HG03558 (cell line): ENCODE measurements at regions not wholly inside any gene's neighbourhood (a gene's known extent, or its start where the extent isn't known, plus 50 kb on each side); places are given as distances from the start of the nearest gene placed in this dataset.

Source experiments
- ATAC-seq: cut with Tn5 transposase; IDR thresholded peaks from one replicate; pipeline ENCODE4 v1.9.1; 2021; ENCODE audit warnings: moderate number of reproducible peaks; ENCODE audit not compliant: unreplicated experiment; ENCODE audit errors: extremely low read depth

DNA sequence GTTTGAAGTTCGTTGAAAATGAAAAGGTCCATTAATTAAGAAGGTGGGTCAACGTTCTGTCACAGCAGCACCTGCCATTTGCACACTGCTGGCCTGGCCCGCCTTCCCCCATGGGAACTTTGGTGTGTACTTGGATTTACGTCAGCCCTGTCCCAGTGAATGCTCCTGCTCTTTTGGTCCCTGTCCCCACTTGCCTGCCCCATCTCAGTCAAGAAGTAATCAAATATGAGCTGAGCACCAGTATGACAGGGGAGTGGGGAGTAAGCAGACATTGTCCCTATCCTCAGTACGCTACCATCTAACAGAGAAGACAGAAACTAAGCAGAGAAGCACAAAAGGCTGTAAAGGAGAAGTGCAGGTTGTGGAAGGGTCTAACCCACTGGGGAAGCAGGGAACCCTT lies 65.1 kb downstream of the SLC4A3 start:
- no peak for ATAC-seq

DNA sequence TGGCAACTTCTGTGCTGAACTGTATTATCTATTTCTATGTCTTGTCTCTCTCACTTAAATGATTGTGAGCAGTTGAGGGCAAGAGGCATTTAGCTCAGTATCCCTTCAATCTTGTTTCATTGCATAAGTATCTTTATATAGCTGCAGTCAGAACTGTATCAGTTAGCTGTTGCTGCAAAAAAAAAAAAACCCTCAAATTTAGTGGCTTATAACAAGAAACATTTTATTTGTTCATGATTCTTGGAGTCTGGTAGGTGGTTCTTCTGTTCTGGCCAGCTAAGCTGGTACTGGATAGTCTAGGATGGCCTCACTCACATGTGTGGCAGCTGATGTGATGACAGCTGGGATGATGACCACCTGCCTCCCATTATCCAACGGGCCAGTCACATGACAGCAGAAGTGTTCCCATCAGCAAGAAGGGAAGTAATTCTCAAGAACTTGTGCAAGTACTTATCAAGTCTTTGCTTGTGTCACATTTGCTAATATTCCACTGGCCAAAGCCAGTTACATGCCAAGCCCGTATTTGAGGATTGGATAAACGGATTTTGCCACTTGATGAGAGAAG lies 67.8 kb downstream of the SLC4A3 start:
- no peak for ATAC-seq

DNA sequence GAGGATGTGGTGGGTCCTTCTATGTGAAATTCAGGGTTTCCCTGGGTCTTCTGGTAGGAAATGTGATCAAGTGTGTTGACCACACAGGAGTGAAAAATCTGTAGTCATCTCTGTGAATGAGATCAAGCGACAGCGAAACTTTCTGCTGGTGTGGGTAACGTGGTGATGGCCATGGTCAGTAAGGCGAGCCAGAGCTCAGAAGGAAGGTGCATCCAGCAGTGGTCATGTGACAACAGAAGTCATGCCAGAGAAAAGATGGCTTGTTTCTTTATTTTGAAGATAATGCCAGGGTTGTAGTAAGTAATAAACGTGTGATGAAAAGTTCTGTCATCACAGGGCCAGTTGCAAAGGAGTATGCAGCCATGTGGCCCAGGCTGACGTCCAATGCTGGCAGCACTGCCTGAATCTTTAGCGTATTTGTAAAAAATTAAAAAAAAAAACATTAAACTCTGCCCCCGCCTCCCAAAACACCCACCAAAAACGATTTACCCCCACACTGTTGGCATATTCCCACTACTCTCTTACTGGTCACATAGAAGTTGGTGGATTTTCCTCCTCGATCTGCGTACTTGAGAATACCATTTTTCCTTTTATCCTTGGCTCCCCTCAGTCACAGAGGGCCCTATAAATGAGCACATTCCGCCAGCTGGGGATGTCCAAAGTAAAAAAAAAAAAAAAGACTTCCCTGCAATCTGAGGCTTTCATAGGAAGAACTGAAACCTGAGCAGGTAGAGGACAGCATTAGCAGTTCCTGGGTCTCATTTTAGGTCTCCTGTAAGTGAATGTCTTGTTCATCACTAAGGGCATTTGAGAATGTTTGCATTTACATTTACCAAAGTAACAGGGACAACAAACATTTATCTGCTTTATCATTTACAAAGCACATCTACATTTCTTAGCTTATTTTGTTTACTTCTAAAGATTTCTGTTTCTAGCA lies 70.6 kb downstream of the SLC4A3 start:
- no peak for ATAC-seq

DNA sequence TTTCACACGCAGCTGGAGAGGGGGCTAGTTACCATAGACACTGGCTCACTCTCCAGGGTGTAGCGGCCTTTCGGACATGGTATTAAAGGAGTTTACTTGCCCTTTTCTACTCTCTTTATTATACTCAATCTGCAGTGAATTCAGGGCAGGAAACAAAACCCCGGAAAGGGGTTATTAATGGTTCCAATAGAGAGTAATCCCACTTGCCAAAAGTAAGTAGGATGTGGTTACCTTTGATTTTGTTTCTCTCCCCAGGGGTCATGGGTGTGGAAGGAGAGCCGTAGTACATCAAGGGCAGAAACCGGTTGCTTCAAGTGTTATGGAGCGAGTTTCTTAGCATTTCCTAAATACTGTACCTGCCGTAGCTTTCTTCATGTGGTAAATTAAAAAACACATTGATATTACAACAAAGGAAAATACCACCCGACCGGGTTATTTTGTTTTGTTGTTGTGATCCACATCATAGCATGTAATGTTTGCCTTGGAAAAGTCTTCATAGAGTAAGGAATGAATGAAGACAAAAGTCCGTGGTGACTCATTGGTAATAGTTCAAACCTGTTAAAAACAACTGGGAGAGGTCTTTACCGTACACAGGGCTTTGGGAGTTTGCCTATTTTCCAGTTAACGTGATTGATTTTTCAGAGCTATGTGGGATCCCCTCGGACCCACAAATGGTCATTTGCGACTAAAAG lies 71.5 kb downstream of the SLC4A3 start:
- no peak for ATAC-seq

DNA sequence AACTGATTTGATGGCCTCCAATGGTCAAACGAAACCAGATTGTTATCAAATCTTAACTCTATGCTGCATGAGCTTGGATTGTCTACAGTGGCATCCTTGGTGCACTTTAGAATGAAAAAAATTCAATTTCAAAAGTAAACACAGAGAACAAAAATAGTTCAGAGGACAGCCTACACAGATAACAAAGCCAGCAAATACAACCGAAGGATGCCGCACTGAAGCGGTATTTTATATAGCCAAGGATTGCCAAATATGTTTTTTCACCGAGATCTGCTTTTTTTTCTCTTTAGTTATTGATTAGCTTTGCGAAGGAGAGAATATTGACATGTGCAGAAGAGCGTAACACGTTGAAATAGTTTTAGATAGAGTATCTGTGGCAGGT lies 72.0 kb downstream of the SLC4A3 start:
- ATAC-seq = no peak

DNA sequence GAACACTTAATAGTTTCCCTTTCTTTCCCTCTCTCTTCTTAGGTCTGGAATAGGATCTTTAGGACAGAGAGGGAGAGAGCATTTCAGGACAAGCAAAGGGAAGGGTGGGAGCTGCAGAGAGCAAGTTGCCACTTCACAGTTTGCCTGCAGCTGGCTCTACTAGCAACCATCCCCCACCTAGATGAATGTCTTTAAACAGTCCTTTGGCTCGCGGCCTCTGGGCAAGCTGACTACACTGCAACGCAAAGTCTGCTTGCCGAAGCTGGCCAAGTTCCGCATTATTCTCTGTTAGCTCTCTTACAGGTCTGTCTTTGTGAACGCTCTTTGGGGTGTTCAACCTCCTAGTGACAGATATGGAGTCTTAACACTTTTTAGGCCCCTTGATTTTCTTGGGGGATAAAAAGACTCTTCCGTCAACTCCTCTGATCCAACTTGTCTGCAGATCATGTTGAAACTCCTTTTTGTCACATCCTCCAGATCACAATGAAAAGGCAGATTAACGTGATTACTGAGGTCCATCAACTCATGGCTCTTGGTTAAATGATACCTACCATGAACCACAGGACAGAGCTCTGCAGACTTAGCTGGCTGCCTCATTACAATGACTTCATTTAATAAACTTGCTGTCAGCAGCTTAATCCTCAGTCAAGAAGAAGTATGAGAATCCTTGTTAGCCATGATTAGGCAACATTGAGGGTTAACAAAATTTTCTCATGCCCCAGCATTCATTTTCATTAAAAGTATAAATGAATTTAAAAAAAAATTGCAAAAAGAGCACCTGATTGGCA lies 74.6 kb downstream of the SLC4A3 start:
- no peak for ATAC-seq

DNA sequence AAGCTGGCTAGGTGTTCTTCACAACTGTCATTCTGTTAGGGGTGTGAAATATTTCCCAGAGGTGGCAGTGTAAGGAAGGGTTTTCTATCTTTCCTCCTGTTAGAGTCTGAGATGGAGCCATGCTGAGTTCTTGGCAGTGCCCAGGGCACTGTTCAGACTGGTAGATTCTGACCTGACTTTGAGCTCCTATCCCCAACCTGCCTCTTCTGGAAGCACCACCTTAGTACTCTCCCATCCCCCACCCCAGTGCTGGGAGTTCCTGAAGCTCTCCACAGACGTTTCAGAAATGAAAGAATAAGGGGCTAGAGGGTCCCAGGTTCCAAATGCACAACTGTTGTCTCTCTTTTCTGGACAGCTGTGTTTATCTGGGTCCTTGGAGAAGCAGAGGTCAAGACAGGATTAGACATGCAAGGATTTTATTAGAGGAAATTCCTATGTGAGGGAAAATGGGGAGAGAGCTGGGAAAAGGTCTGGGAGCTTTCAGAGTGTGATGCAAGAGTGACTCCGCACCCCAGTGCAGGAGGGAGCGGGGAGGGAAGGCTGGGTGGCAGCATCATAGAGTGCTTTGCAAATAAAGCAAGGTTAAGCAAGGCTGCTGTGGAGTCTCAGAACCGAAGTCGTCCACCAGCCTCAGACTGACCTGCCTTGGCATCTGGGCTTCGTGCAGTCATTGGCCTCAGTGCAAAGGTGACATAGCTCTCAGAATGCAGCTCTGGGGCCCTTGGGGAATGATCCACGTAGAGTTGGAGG lies 75.5 kb downstream of the SLC4A3 start:
- no peak for ATAC-seq

DNA sequence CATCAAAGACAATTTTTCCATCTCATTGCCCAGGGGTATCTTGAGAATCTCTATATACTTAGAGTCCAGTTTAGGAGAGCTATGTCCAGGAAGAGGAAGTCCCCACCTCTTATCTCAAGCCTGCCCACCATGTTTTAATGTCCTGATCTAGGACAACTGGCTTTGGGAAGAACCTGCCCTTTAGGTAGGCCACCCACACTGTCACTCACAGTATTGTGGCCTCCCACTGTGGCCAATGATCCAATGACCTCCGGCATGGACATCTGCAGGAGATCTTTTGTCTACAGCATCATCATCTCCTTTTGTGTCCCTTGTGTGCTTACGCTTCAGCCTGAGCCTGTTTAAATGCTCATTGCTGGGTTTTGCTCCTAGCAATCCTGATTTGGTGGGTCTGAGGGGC lies 77.4 kb downstream of the SLC4A3 start:
- ATAC-seq = no peak

DNA sequence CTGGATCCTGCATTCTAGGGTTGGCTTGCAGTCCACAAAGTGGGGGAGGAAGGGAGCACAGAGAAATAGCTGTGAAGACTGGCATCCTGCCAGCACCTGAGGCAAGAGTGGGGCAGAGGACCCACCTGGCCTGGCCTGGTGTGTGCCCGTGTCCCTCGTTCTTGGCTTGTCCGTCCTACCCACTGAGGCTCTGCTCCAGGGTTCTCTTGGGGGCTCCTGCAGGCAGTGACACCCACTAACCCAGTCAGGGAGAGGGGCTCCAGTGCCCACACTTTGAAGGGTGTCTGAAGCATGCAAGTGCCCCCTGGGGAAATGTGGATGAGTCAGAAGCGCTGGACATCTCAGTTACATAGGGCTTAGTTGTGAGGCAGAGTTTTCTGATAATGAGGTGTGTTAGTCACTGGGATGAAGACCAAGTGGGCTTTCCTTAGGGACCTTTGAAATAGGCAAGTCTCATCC lies 79.4 kb downstream of the SLC4A3 start:
- no peak for ATAC-seq

DNA sequence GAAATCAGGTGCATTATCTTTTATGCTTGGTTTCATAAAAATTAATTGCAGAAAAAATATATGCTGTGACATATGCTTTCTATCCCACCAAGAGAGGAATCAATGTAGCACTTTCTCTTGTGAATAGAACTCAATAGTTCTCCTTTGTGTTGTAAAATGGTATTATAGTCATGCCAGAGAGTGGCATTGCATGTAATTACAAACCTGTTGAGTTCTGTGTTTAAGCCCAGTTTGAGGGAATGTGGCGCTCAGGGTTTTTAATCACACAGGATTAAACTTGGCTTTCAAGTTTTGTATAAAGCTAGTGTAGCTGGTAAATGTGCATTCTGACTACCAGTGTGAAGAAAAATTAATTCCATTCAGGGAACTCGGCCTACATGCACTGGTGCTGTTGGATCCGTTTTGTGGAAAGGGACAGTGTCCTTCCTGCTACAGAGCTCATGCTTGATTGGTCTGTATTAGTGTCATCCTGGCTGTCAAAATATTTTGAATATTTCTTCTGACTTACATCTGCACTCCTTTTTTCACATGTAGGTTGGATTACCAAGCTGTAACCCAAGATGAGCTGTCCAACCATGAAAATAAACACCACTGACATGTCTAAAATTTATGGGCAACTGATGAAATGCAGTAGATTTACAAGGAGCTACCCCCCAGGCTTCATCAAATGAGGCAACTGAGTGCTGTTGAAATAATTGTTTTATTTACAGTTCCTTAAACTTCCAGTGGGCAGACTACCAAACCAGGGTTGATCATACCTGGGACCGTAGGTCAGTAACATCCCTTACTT lies 80.3 kb downstream of the SLC4A3 start:
- no peak for ATAC-seq

DNA sequence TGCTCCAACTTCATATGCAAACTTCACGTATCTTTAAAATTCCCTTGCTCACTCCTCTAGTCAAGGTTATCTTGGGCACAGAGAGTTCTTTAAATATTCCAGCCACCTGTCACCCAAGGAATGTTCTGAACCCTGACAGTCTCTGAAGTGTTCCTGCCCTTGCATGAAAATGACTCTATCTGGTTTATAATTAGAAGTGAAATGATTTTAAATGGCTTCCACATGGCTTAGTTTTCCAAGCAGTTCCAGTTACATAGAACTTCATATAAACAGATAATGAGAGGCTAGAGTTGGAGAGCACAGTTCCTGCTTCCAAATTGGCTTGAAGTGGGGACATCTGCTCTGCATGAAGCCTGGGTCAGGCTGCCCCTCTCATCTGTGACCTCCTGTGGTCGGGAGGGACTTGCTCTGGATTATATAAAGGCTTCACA lies 81.9 kb downstream of the SLC4A3 start:
- no peak for ATAC-seq

DNA sequence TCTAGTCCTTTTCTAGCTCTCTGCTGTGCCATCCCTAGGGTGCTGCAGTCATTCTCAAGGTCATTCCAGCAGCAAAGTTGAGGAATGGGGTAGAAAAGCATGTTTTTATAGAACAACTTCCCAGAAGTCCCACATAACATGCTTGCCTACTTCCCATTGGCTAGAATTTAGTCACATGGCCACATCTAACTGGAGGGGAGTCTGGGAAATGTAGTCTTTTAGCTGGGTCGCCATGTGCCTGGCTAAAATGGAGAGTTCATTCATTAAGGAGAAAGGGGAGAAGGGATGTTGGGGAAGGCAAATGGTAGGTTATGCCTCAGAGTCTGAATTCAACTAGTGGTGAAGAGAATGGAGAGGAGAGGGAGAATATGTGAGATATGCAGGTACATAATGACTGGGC lies 85.7 kb downstream of the SLC4A3 start:
- no peak for ATAC-seq

DNA sequence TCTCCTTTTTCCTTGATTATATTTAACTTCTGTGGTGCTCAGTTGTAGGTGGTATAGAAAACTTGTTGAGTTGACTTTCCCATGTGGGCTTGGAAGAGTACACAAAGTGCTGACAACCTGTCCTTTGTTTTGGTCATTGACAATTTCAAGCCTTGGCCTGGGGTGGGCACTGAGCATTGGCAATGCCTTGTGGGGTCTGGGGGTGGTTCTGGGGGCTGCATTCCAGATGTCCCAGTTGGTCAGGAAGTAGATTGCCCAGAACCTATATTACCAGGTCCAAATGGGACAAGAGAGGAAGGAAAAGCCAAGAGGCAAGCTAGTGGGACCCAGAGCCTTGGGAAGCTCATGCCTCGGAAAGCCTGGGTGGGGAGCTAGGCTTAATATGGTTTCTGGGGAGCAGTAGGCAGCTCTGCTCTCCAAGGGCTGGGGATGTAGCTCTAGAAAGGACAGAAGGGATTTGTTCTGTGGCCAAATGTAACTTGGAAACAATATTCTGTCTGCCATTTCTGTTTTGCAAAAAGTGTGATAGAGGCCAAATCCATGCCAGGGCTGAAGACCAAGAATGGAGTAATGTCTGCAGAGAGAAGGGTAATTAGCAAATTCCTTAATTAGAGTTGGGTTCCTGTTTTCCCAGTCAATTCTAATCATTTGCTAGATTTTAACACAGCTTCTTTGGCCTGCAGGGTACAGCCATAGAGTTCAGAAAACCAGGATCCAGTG lies 87.4 kb downstream of the SLC4A3 start:
- ATAC-seq = no peak

DNA sequence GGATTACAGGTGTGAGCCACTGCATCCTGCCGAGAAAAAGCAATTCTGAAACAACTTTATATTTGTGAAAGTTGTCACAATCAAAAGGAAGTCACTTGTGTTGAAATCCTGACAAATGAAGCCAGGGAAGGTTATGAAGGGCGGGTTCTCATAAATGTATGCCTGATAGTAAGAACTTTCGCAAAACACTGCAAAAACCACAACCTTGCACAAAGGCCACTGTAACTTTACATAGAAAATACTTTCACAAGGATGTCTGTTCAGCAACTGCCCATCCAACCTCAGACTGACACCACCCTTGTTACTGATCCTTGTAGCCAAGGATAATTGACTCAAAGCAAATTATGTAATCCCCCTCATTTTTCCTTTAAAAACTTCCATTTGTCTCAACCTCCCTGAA lies 90.6 kb downstream of the SLC4A3 start:
- ATAC-seq = no peak

DNA sequence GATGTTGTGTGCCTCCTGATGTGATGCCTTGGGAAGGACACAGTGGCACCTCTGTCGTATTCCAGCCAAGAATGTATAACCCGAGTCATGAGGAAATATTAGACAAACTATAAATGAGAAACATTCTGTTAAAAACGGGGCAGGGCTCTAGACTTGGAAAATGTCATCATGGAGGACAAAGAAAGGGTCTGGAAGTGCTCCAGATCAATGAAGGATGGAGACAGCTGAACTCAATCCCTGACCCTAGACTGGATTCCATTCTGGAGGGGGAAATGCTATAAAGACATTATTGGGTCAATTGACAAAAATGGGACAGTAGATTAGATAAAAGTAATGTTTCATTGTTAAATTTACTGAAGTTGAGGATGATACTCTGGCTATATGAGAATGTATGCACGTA lies 92.1 kb downstream of the SLC4A3 start:
- ATAC-seq = no peak

DNA sequence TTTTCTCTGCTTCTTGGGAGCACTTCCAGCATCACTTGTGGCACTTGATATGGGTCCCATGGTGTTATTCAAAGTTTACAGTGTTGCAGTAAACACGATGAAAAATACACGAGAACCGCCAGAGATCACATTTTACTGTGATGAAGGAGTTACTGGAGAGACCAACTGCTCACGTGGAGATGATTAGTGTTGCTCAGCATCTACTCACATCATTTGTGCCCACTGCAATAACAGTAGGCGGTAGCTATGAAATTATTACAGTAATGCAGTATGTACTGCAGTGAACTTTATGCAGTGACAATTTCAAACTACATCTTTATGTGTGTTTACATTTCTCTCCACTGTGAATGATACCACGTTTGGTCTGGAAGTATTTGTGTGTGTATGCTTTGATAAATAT lies 93.5 kb downstream of the SLC4A3 start:
- no peak for ATAC-seq

DNA sequence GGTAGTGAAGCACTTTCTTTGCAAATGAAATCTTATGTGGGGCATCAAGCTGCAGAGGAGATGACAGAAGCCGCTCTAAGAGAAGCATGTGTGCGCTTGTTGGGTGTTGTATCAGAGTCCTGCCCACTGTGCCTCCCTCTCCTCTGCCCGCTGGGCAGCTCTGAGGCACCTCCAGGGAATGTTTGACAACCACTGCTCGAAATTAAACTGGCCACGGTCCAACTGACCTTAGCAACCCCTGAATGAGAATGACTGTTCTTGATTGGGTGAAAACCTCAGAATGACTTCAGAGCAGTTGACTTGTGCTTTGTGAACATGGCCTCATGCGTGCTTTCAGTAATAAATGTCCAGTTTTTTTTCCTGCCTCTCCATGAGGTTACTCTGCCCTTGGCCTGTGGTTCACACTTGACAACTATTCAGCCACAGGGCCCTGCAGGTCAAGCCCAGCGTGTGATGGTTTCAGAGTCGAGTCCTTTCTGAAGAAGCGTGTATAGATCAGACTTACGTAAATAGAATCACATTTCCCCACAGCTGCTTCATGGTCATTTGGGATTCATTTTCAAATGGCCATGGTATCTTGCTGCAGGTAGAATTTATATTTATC lies 94.9 kb downstream of the SLC4A3 start:
- no peak for ATAC-seq

DNA sequence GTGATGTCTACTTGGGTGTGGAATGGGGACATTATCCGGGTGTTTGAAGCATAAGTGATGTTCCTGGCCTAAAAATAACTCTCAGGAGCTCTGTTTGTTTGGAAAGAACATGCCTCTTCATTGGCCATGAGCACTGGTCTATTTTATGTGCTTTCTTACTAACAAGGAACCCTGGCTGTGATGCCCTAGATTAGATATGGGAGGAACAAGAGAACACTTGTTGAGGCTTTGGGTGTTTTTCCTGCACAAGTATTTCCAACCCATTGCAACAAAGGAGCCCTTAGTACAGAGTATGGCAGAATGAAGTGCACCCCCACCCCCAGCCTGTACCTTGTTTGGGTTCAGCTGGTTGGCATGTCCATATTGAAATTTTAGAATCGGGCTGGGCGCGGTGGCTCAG lies 95.9 kb downstream of the SLC4A3 start:
- no peak for ATAC-seq
